ENCODE measurements at regions not wholly inside any gene's neighbourhood (a gene's known extent, or its start where the extent isn't known, plus 50 kb on each side); places are given as distances from the start of the nearest gene placed in this dataset.

DNA sequence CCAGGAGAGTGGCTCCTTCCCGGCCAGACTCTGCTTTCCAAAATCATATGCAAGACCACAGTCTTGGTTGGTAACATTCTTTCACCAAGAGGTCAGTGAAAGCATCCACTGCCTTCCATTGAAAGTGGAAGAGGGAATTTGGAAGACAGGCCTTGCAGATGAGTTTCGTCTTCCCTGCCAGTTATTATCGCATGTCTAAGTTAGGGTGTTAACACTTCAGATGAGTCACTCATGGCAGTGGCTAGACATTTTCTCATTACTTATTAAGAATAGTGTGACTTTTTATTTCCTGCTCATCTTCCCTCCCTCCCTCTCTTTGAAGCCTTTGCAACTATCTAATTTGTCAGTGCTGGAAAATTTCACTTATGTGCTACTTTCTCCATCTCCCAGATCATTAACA is 102.9 kb upstream of the EPB41L3 start:
- no peak overlapping the region for H3K9ac ChIP-seq (ENCODE audit: low read length)
- no peak overlapping the region for H3K4me3 ChIP-seq (ENCODE audit: low read depth, low read length)
- no peaks in the 10 kb centered on the region for H3K27me3 ChIP-seq (ENCODE audit: control insufficient read depth, insufficient read depth, low read length)
- no peaks in the 10 kb centered on the region for H3K9me3 ChIP-seq (ENCODE audit: control insufficient read depth, insufficient read depth, low read depth, low read length)
- peaks cover 9% of the 10 kb centered on the region for H3K4me1 ChIP-seq (ENCODE audit: control insufficient read depth, insufficient read depth, low read length)
- no peaks in the 10 kb centered on the region for H3K36me3 ChIP-seq (ENCODE audit: control insufficient read depth, insufficient read depth, low read length)
- H3K27ac ChIP-seq (ENCODE audit: low read depth, low read length) = no peak overlapping the region

DNA sequence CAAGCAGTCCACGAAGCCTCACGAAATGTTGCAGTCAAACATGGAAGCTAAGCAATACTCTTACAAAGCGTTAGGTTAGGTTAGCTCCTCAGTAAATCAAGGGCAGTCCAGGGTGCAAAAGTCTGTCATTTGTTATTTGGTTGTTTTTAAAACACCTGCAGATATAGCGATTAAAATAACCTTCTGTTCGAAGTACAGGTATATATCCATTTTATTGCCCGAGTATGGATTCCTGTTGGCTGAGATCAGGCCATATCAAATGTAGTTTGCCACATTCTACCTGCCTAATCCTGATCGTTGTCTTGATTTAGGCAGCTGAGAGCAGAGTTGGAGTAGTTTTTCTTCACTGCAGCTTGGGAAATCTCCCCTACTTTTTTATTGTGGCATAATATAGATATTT is 99.5 kb upstream of the EPB41L3 start:
- no peak overlapping the region for H3K27ac ChIP-seq (ENCODE audit: low read depth, low read length)
- H3K4me1 ChIP-seq (ENCODE audit: control insufficient read depth, insufficient read depth, low read length) = peaks cover 9% of the 10 kb centered on the region
- H3K9ac ChIP-seq (ENCODE audit: low read length) = no peak overlapping the region
- H3K27me3 ChIP-seq (ENCODE audit: control insufficient read depth, insufficient read depth, low read length) = no peaks in the 10 kb centered on the region
- H3K4me3 ChIP-seq (ENCODE audit: low read depth, low read length) = no peak overlapping the region
- no peaks in the 10 kb centered on the region for H3K36me3 ChIP-seq (ENCODE audit: control insufficient read depth, insufficient read depth, low read length)
- no peaks in the 10 kb centered on the region for H3K9me3 ChIP-seq (ENCODE audit: control insufficient read depth, insufficient read depth, low read depth, low read length)

DNA sequence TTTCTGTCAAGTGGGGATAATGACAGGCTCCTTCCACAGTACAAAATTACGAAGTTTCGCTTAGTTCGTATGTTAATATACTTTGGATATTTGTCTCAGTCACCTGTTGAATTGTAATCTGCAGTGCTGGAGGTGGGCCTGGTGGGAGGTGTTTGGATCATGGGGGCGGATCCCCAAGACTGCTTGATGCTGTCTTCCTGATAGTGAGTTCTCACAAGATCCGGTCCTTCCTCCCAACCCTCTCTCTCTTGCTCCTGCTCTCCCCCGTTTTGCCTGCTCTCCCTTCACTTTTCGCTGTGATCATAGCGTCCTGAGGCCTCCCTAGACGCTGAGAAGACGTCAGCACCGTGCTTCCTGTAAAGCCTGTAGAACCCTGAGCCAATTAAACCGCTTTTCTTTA is 97.1 kb upstream of the EPB41L3 start:
- Histone ChIP-seq H3K27me3 (ENCODE audit: control insufficient read depth, insufficient read depth, low read length) (no peaks in the 10 kb centered on the region), H3K27ac (ENCODE audit: low read depth, low read length) (no peak overlapping the region), H3K9me3 (ENCODE audit: control insufficient read depth, insufficient read depth, low read depth, low read length) (no peaks in the 10 kb centered on the region), H3K4me1 (ENCODE audit: control insufficient read depth, insufficient read depth, low read length) (peaks cover 9% of the 10 kb centered on the region), H3K9ac (ENCODE audit: low read length) (no peak overlapping the region), H3K36me3 (ENCODE audit: control insufficient read depth, insufficient read depth, low read length) (no peaks in the 10 kb centered on the region), H3K4me3 (ENCODE audit: low read depth, low read length) (no peak overlapping the region)

DNA sequence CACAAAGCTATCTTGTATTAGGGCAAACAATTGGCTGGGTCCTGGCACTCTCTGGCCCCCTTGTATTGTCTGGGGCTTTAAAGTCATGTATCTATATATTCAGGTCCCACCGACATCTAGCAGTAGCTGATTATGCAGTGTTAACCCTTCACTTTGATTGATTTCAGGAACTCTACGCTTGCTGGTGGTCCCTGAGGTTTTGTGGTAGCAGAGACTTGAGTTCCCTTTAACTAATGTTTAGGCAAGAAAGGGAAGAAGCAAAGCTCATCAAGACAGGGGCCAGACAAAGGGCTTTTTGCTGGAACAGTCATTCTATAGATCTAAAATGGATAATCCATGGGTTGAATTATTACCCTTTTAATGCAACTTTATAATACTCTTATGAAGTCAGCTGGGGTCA is 95.3 kb upstream of the EPB41L3 start:
- Histone ChIP-seq H3K9ac (ENCODE audit: low read length) (no peak overlapping the region), H3K9me3 (ENCODE audit: control insufficient read depth, insufficient read depth, low read depth, low read length) (no peaks in the 10 kb centered on the region), H3K27me3 (ENCODE audit: control insufficient read depth, insufficient read depth, low read length) (no peaks in the 10 kb centered on the region), H3K4me3 (ENCODE audit: low read depth, low read length) (no peak overlapping the region), H3K36me3 (ENCODE audit: control insufficient read depth, insufficient read depth, low read length) (no peaks in the 10 kb centered on the region), H3K4me1 (ENCODE audit: control insufficient read depth, insufficient read depth, low read length) (peaks cover 2% of the 10 kb centered on the region; the same call in 1 of the 2 replicates), H3K27ac (ENCODE audit: low read depth, low read length) (no peak overlapping the region)

DNA sequence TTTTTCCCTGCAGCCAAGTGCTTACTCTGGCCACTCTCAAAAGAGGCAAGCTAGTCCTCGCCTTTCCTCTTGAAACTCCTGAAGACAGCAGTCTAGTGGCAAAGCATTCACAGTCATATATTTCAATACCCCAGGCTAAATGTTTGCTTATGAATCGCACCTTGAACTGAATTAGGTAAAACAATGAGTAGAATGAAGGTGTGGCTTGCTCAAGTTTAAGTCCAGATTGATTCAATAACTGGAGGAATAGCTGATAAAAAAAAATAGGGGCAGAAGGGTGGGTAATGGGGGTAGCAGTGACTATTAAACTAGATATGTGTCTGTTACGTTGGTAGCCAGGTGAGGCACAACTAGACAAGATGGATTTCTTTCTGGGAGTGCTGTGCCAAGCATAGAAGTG is 88.2 kb upstream of the EPB41L3 start:
- Histone ChIP-seq H3K4me3 (ENCODE audit: low read depth, low read length) (no peak overlapping the region), H3K4me1 (ENCODE audit: control insufficient read depth, insufficient read depth, low read length) (peaks cover 11% of the 10 kb centered on the region), H3K36me3 (ENCODE audit: control insufficient read depth, insufficient read depth, low read length) (no peaks in the 10 kb centered on the region), H3K27me3 (ENCODE audit: control insufficient read depth, insufficient read depth, low read length) (peaks cover 57% of the 10 kb centered on the region), H3K9me3 (ENCODE audit: control insufficient read depth, insufficient read depth, low read depth, low read length) (no peaks in the 10 kb centered on the region), H3K27ac (ENCODE audit: low read depth, low read length) (no peak overlapping the region), H3K9ac (ENCODE audit: low read length) (no peak overlapping the region)

DNA sequence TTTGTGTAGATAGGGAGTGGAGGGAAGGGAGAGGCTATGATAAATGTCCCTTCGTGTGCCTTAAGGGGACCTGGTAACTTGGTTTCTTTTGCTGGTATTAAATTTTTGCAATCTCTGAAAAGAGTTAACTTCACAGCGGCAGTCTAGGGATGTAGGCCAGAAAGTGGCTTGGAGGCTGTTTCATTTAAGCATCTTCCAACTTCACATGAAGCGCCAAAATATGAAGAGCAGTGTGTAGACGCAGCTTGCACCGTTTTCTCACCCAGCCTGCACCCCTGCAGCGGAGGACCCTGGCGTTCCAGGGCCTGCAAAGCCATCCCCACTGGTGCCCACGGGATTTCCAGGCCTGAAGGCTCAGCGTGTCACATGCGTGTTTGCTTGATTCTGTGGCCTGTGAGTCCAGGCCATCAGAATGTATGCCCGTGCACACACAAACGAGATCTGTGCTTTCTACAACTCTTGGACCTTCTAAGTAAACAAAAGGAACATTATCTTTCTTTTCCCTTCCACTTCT is 87.2 kb upstream of the EPB41L3 start:
- Histone ChIP-seq H3K9ac (ENCODE audit: low read length) (no peak overlapping the region), H3K27ac (ENCODE audit: low read depth, low read length) (no peak overlapping the region), H3K4me1 (ENCODE audit: control insufficient read depth, insufficient read depth, low read length) (peaks cover 11% of the 10 kb centered on the region), H3K4me3 (ENCODE audit: low read depth, low read length) (peak overlapping the region; percentile 72; the same call in 1 of the 2 replicates), H3K27me3 (ENCODE audit: control insufficient read depth, insufficient read depth, low read length) (peaks cover 68% of the 10 kb centered on the region), H3K9me3 (ENCODE audit: control insufficient read depth, insufficient read depth, low read depth, low read length) (no peaks in the 10 kb centered on the region), H3K36me3 (ENCODE audit: control insufficient read depth, insufficient read depth, low read length) (no peaks in the 10 kb centered on the region)

DNA sequence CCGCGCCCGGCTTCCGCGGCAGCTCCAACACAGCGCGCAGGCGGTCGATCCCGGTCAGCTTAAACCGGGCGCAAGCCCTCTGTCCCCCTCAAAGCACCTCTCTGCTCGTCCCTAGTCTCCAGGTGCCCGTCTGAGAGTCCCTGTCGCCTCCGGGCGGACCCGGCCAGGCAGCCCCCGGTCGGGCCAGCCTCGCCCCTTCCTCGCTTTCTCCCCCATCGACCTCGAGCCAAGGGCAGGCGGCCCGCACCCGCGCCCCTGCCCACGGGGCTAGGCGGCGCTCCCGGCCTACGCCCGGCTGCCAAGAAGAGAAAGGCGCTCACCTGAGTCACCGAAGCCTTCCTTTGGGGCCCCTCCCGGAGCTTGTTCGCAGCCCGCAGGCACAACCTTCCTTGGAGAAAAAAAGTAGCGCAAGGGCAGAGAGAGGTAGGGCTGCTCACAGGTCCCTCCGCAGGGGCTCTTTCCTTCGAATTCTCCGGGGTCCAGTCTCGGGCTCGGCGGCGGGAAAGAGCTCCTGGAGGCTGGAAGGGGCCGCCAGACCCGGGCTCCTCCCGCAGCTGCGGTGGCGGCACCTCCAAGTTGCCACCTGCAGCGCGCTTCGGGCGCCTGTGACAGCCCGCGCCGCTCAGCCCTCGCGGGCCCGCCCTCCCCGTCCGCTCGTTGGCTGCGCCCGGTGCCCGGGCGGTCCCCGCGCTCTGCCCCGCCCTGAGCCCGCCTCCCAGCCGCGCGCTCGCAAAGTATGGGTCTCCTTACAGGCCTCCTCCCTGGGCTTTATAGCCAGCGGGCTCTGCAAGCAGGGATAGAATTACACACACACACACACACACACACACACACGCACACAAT is 86.5 kb upstream of the EPB41L3 start:
- Histone ChIP-seq H3K4me3 (ENCODE audit: low read depth, low read length) (peak overlapping the region; percentile 72), H3K9me3 (ENCODE audit: control insufficient read depth, insufficient read depth, low read depth, low read length) (no peaks in the 10 kb centered on the region), H3K27ac (ENCODE audit: low read depth, low read length) (no peak overlapping the region), H3K27me3 (ENCODE audit: control insufficient read depth, insufficient read depth, low read length) (peaks cover 74% of the 10 kb centered on the region), H3K4me1 (ENCODE audit: control insufficient read depth, insufficient read depth, low read length) (peaks cover 14% of the 10 kb centered on the region), H3K36me3 (ENCODE audit: control insufficient read depth, insufficient read depth, low read length) (no peaks in the 10 kb centered on the region), H3K9ac (ENCODE audit: low read length) (peak overlapping the region; percentile 31)

DNA sequence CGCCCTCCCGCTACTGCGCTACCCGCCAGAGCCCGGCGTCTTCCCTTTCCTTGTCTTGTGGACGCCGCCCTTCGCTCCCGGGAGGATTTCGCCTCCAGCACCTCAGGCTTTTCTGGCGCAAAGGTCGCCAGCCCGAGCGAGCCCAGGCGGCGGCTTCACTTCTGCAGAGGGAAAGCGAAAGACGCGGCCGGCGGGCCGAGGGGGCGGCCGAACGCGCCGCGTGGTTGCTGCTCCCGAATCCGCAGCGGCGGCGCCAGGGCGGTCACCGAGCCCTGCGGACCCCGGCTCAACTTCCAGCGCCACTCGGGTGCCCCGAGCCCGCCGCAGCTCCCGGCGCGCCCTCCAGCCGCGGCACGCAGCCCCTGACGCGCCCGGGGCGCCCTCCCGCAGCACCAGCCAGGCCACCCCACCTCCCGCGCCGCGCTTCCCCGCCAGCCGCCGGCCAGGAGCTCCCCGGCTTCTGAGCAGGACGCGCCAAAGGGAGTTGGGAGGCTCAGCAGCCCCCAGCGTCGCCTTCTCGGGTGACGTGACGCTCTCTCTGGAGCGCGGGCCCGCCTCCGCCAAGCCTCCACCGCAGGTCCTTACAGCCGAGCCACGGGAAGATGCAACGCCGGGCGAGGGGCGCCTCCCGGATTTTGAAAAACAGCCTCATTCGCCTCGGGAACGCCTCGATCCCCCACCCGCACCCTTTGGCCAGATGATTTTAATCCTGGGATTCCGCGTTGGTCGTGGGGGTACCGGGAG is 84.9 kb upstream of the EPB41L3 start:
- peak overlapping the region; percentile 72 for H3K4me3 ChIP-seq (ENCODE audit: low read depth, low read length)
- no peak overlapping the region for H3K27ac ChIP-seq (ENCODE audit: low read depth, low read length)
- no peaks in the 10 kb centered on the region for H3K36me3 ChIP-seq (ENCODE audit: control insufficient read depth, insufficient read depth, low read length)
- H3K27me3 ChIP-seq (ENCODE audit: control insufficient read depth, insufficient read depth, low read length) = peaks cover 74% of the 10 kb centered on the region
- H3K9ac ChIP-seq (ENCODE audit: low read length) = peak overlapping the region; percentile 67
- H3K9me3 ChIP-seq (ENCODE audit: control insufficient read depth, insufficient read depth, low read depth, low read length) = no peaks in the 10 kb centered on the region
- H3K4me1 ChIP-seq (ENCODE audit: control insufficient read depth, insufficient read depth, low read length) = peaks cover 26% of the 10 kb centered on the region

DNA sequence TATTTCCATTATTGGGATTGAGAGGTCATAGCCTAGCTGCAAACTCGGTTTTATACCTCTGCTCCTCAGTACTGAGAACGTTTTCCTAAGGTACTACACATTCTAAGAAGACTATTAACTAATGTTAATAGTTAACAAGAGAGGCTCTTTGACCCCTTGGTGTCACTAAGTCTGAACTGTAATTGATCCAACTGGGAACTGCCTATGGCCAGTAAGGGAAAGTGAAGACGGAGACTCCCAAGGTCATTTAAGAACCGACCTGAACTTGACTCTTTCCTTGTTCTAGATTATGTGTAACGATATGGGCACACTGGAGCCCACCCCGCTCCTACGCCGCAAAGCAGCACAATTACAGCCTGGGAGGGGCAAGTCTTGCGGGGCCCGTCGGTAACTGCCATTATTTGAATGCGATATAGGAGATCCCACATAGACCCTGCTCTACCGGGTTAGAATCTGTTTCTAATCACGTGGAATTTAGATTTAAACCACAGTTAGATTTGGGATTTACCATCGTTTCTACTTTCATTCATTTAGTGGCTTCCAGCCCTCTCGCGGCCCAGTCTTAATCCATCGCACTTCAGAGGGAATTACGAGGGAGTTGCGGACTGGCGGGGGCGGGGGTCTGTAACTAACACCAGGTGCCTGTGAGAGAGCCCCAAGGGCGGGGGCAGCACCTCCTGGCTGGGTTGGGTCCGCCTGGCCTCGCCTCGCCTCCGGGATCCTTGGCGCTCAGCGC is 84.1 kb upstream of the EPB41L3 start:
- Histone ChIP-seq H3K4me3 (ENCODE audit: low read depth, low read length) (peak overlapping the region; percentile 72), H3K36me3 (ENCODE audit: control insufficient read depth, insufficient read depth, low read length) (no peaks in the 10 kb centered on the region), H3K27me3 (ENCODE audit: control insufficient read depth, insufficient read depth, low read length) (peaks cover 71% of the 10 kb centered on the region), H3K27ac (ENCODE audit: low read depth, low read length) (no peak overlapping the region), H3K9ac (ENCODE audit: low read length) (peak overlapping the region; percentile 67), H3K9me3 (ENCODE audit: control insufficient read depth, insufficient read depth, low read depth, low read length) (no peaks in the 10 kb centered on the region), H3K4me1 (ENCODE audit: control insufficient read depth, insufficient read depth, low read length) (peaks cover 26% of the 10 kb centered on the region)

DNA sequence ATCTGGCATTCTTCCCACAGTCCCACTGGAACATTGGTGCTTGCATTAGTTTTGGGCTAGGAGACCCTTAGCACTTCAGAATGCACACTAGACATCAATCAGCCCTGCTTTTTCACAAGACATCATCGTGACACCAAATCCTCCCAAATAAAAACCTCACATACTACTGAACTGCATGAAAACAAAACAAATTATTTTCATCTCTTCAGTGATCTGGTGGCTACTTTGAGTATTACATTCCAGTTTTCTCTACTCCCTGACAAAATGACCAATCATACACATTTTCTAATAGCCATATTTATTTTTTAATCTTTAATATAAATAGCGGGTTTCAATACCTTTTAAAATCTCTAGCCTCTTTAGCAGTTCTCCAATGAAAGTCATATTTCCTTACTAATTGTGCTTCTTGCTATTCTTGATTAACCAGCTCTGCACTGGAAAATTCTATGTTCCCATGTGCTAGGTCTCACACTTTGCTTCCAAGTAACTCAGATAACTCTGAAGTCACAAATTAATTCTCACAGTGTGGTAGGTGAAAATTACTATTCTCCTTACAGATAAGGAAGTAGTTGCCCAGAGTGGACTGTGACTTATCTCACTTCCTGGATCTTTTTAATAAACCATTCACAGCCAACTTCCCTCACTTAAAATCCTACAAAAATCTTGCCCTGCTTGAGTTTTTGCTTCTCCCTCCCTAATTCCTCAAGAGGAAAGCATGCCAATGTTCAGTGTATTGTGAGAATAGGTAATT is 82.5 kb upstream of the EPB41L3 start:
- Histone ChIP-seq H3K9me3 (ENCODE audit: control insufficient read depth, insufficient read depth, low read depth, low read length) (no peaks in the 10 kb centered on the region), H3K36me3 (ENCODE audit: control insufficient read depth, insufficient read depth, low read length) (no peaks in the 10 kb centered on the region), H3K4me3 (ENCODE audit: low read depth, low read length) (no peak overlapping the region), H3K27me3 (ENCODE audit: control insufficient read depth, insufficient read depth, low read length) (peaks cover 55% of the 10 kb centered on the region), H3K4me1 (ENCODE audit: control insufficient read depth, insufficient read depth, low read length) (peaks cover 26% of the 10 kb centered on the region), H3K27ac (ENCODE audit: low read depth, low read length) (no peak overlapping the region), H3K9ac (ENCODE audit: low read length) (no peak overlapping the region)
